Neural crest cell (in vitro differentiated cells): ENCODE measurements at regions not wholly inside any gene's neighbourhood (a gene's known extent, or its start where the extent isn't known, plus 50 kb on each side); places are given as distances from the start of the nearest gene placed in this dataset.

Source experiments
- DNase-seq: peaks from one replicate; pipeline ENCODE4 v3.0.0; 2021; ENCODE audit warnings: low read depth, mixed read lengths, low spot score
- H3K27ac Mint-ChIP-seq: one replicate; pipeline ENCODE4 v1.8.0; 2021; ENCODE audit warnings: mild to moderate bottlenecking, mixed read lengths; ENCODE audit not compliant: unreplicated experiment
- H3K27me3 Mint-ChIP-seq: 2 replicates; pipeline ENCODE4 v1.8.0; 2021; ENCODE audit warnings: low read depth, mild to moderate bottlenecking, mixed read lengths
- H3K36me3 Mint-ChIP-seq: 2 replicates; pipeline ENCODE4 v1.8.0; 2021; ENCODE audit warnings: low read depth, mild to moderate bottlenecking, mixed read lengths
- H3K4me1 Mint-ChIP-seq: 2 replicates; pipeline ENCODE4 v1.8.0; 2021; ENCODE audit warnings: mixed read lengths
- H3K4me3 Mint-ChIP-seq: one replicate; pipeline ENCODE4 v1.8.0; 2021; ENCODE audit warnings: mild to moderate bottlenecking, mixed read lengths
- H3K9me3 Mint-ChIP-seq: 2 replicates; pipeline ENCODE4 v1.8.0; 2021; ENCODE audit warnings: mixed read lengths
- CTCF ChIP-seq: fragments of 200-600 bp; sonication (generic); conservative IDR thresholded peaks from 2 replicates; pipeline ENCODE4 v1.5.0; 2021; ENCODE audit warnings: antibody characterized with exemption, mild to moderate bottlenecking

GRCh38 chr10:8527773-8528172 lies 473.3 kb downstream of the GATA3 start:
- Mint-ChIP-seq H3K4me1 (no peaks in the 10 kb centered on the region), H3K4me3 (no peak overlapping the region), H3K27me3 (peaks cover 31% of the 10 kb centered on the region), H3K36me3 (no peaks in the 10 kb centered on the region), H3K27ac (no peak overlapping the region), H3K9me3 (peaks cover 7% of the 10 kb centered on the region)
- no peak for TF ChIP-seq CTCF
- DNase-seq = no peak

- H3K4me1 Mint-ChIP-seq = no peaks in the 10 kb centered on the region
- H3K36me3 Mint-ChIP-seq = no peaks in the 10 kb centered on the region
- peaks cover 7% of the 10 kb centered on the region for H3K9me3 Mint-ChIP-seq
Observed at GRCh38 chr10:8531116-8531515, 476.6 kb downstream of the GATA3 start.

GRCh38 chr10:8532647-8533046 lies 478.2 kb downstream of the GATA3 start:
- Mint-ChIP-seq H3K9me3 (peaks cover 3% of the 10 kb centered on the region), H3K27ac (no peak overlapping the region), H3K27me3 (peaks cover 58% of the 10 kb centered on the region), H3K36me3 (no peaks in the 10 kb centered on the region), H3K4me3 (no peak overlapping the region), H3K4me1 (no peaks in the 10 kb centered on the region)
- DNase-seq = no peak
- TF ChIP-seq CTCF = no peak

More at GRCh38 chr10:8531116-8531515, 476.6 kb downstream of the GATA3 start:
- Mint-ChIP-seq H3K27ac (no peak overlapping the region), H3K4me3 (no peak overlapping the region), H3K27me3 (peaks cover 58% of the 10 kb centered on the region)
- no peak for DNase-seq
- no peak for TF ChIP-seq CTCF

- no peak for DNase-seq
- Mint-ChIP-seq H3K27me3 (peaks cover 58% of the 10 kb centered on the region), H3K9me3 (no peaks in the 10 kb centered on the region), H3K36me3 (no peaks in the 10 kb centered on the region), H3K4me3 (no peak overlapping the region), H3K4me1 (no peaks in the 10 kb centered on the region), H3K27ac (no peak overlapping the region)
- TF ChIP-seq CTCF = no peak
Observed at GRCh38 chr10:8533462-8533861, 479.0 kb downstream of the GATA3 start.

- H3K4me3 Mint-ChIP-seq = no peak overlapping the region
- no peak for TF ChIP-seq CTCF
- H3K27me3 Mint-ChIP-seq = peaks cover 56% of the 10 kb centered on the region
- H3K27ac Mint-ChIP-seq = no peak overlapping the region
- no peak for DNase-seq
- H3K36me3 Mint-ChIP-seq = no peaks in the 10 kb centered on the region
- H3K9me3 Mint-ChIP-seq = no peaks in the 10 kb centered on the region
- no peaks in the 10 kb centered on the region for H3K4me1 Mint-ChIP-seq
Observed at GRCh38 chr10:8534096-8534495, 479.6 kb downstream of the GATA3 start.

- Mint-ChIP-seq H3K27ac (no peak overlapping the region), H3K36me3 (no peaks in the 10 kb centered on the region), H3K4me1 (no peaks in the 10 kb centered on the region), H3K4me3 (no peak overlapping the region), H3K27me3 (peaks cover 53% of the 10 kb centered on the region), H3K9me3 (no peaks in the 10 kb centered on the region)
- DNase-seq = no peak
- no peak for TF ChIP-seq CTCF
Observed at GRCh38 chr10:8534891-8535290, 480.4 kb downstream of the GATA3 start.
